Mammary epithelial cell (primary cell): ENCODE measurements at regions not wholly inside any gene's neighbourhood (a gene's known extent, or its start where the extent isn't known, plus 50 kb on each side); places are given as distances from the start of the nearest gene placed in this dataset.

Source experiments
- CTCF ChIP-seq, 2 donors: IDR thresholded peaks in 1 of 2; conservative IDR thresholded peaks in 1 of 2; 2 replicates each; pipeline ENCODE4 v1.5.1; 2011 to 2012; ENCODE audit warnings: inconsistent platforms in 2 of 2, low read length in 2 of 2, mild to moderate bottlenecking in 2 of 2, control low read depth in 1 of 2, low read depth in 1 of 2; ENCODE audit not compliant: insufficient read depth in 1 of 2; ENCODE audit errors: extremely low read depth in 1 of 2
- EZH2 ChIP-seq: IDR thresholded peaks from 2 replicates; pipeline ENCODE4 v1.6.1; 2012; ENCODE audit warnings: low read length, inconsistent platforms, borderline replicate concordance

GRCh38 chr2:18791172-18791797, 201.9 kb upstream of the NT5C1B start:
- TF ChIP-seq CTCF (conservative IDR thresholded peaks at IDR 0.05 in 1 of 2, IDR thresholded peaks at IDR 0.05 in 1 of 2; ENCODE audit: extremely low read depth in 1 of 2, insufficient read depth in 1 of 2, low read depth in 1 of 2, low read length in 2 of 2) (no peak), EZH2 (no peak)
